Neural cell (in vitro differentiated cells): ENCODE measurements at regions not wholly inside any gene's neighbourhood (a gene's known extent, or its start where the extent isn't known, plus 50 kb on each side); places are given as distances from the start of the nearest gene placed in this dataset.

Experiments
- H2AFZ ChIP-seq: fragments of 200-600, 300-800 bp; sonication (generic), shearing (Covaris generic); 2 replicates; pipeline ENCODE4 v1.6.0; 2014; ENCODE audit warnings: low read depth, mild to moderate bottlenecking, antibody characterized with exemption, low read length, moderate library complexity
- H3F3A ChIP-seq: fragments of 200-600 bp; shearing (Covaris generic); 2 replicates; pipeline ENCODE4 v1.6.1; 2016; ENCODE audit warnings: mild to moderate bottlenecking, moderate library complexity, mixed read lengths, antibody characterized with exemption, low read length; ENCODE audit not compliant: insufficient read depth, poor library complexity, severe bottlenecking
- H3K27ac ChIP-seq: fragments of 200-600, 300-800 bp; sonication (generic), shearing (Covaris generic); 2 replicates; pipeline ENCODE4 v1.5.1; 2014; ENCODE audit warnings: mild to moderate bottlenecking, low read length, moderate library complexity
- H3K27me3 ChIP-seq: fragments of 300-800, 200-600 bp; sonication (generic), shearing (Covaris generic); 2 replicates; pipeline ENCODE4 v1.6.0; 2014; ENCODE audit warnings: mild to moderate bottlenecking, low read depth, low read length, moderate library complexity; ENCODE audit not compliant: insufficient read depth
- H3K36me3 ChIP-seq: fragments of 300-800, 200-600 bp; sonication (generic), shearing (Covaris generic); 2 replicates; pipeline ENCODE4 v1.5.1; 2014; ENCODE audit warnings: mild to moderate bottlenecking, antibody characterized with exemption, low read length, moderate library complexity; ENCODE audit not compliant: insufficient read depth
- H3K4me2 ChIP-seq: fragments of 300-800, 200-600 bp; sonication (generic), shearing (Covaris generic); 2 replicates; pipeline ENCODE4 v1.6.0; 2014; ENCODE audit warnings: mild to moderate bottlenecking, low read length
- H3K4me3 ChIP-seq: fragments of 300-800, 200-600 bp; sonication (generic), shearing (Covaris generic); 2 replicates; pipeline ENCODE4 v1.5.1; 2014; ENCODE audit warnings: mild to moderate bottlenecking, low read length, moderate library complexity
- H3K79me2 ChIP-seq: fragments of 200-600 bp; shearing (Covaris generic); replicated peaks from 2 replicates; pipeline ENCODE4 v1.6.0; 2014; ENCODE audit warnings: mild to moderate bottlenecking, low read length, moderate library complexity; ENCODE audit not compliant: insufficient read depth
- H3K9ac ChIP-seq: fragments of 300-800, 200-600 bp; sonication (generic), shearing (Covaris generic); 2 replicates; pipeline ENCODE4 v1.6.1; 2016; ENCODE audit warnings: mild to moderate bottlenecking, low read length, mixed read lengths
- H3K9me2 ChIP-seq: fragments of 200-600 bp; shearing (Covaris generic); 2 replicates; pipeline ENCODE4 v1.6.1; 2016; ENCODE audit warnings: mild to moderate bottlenecking, low read length, mixed read lengths; ENCODE audit not compliant: insufficient read depth
- H3K9me3 ChIP-seq: fragments of 200-600, 300-800 bp; sonication (generic), shearing (Covaris generic); 2 replicates; pipeline ENCODE4 v1.6.1; 2016; ENCODE audit warnings: mild to moderate bottlenecking, mixed run types, low read length, moderate library complexity, mixed read lengths
- H4K20me1 ChIP-seq: fragments of 200-600 bp; shearing (Covaris generic); 2 replicates; pipeline ENCODE4 v1.6.1; 2016; ENCODE audit warnings: mild to moderate bottlenecking, mixed run types; ENCODE audit not compliant: insufficient read depth
- EP300 ChIP-seq: fragments of 450-650 bp; conservative IDR thresholded peaks from 2 replicates; pipeline ENCODE4 v1.6.1; 2014; ENCODE audit warnings: antibody characterized with exemption, mild to moderate bottlenecking, moderate library complexity; ENCODE audit not compliant: poor library complexity, severe bottlenecking
- EZH2 ChIP-seq: fragments of 200-600, 300-800 bp; shearing (Covaris generic), sonication (generic); IDR thresholded peaks from 2 replicates; pipeline ENCODE4 v1.6.1; 2014; ENCODE audit warnings: antibody characterized with exemption, low read length, borderline replicate concordance, mild to moderate bottlenecking; ENCODE audit not compliant: insufficient read depth, poor library complexity, severe bottlenecking
- MXI1 ChIP-seq: fragments of 450-650 bp; conservative IDR thresholded peaks from 2 replicates; pipeline ENCODE4 v1.6.1; 2014; ENCODE audit warnings: antibody characterized with exemption, mild to moderate bottlenecking; ENCODE audit not compliant: poor library complexity, severe bottlenecking
- POLR2AphosphoS5 ChIP-seq: IDR thresholded peaks from 2 replicates; pipeline ENCODE4 v1.6.1; 2012
- RAD21 ChIP-seq: fragments of 450-650 bp; conservative IDR thresholded peaks from 2 replicates; pipeline ENCODE4 v1.6.1; 2014; ENCODE audit warnings: antibody characterized with exemption, mild to moderate bottlenecking, moderate library complexity
- SMC3 ChIP-seq: fragments of 450-650 bp; conservative IDR thresholded peaks from 2 replicates; pipeline ENCODE4 v1.6.1; 2014; ENCODE audit warnings: antibody characterized with exemption, mild to moderate bottlenecking, moderate library complexity; ENCODE audit not compliant: poor library complexity
- TAF1 ChIP-seq: IDR thresholded peaks from 2 replicates; pipeline ENCODE4 v1.6.1; 2012; ENCODE audit warnings: low read depth
- TF ChIP-seq, protein P1 (sequence below): fragments of 450-650 bp; IDR thresholded peaks from 2 replicates; pipeline ENCODE4 v1.5.1; 2014; ENCODE audit warnings: antibody characterized with exemption, mild to moderate bottlenecking, moderate library complexity; ENCODE audit not compliant: poor library complexity, severe bottlenecking
- TF ChIP-seq, protein P2 (sequence below): IDR thresholded peaks from 2 replicates; pipeline ENCODE4 v1.6.1; 2012; ENCODE audit warnings: borderline replicate concordance

DNA sequence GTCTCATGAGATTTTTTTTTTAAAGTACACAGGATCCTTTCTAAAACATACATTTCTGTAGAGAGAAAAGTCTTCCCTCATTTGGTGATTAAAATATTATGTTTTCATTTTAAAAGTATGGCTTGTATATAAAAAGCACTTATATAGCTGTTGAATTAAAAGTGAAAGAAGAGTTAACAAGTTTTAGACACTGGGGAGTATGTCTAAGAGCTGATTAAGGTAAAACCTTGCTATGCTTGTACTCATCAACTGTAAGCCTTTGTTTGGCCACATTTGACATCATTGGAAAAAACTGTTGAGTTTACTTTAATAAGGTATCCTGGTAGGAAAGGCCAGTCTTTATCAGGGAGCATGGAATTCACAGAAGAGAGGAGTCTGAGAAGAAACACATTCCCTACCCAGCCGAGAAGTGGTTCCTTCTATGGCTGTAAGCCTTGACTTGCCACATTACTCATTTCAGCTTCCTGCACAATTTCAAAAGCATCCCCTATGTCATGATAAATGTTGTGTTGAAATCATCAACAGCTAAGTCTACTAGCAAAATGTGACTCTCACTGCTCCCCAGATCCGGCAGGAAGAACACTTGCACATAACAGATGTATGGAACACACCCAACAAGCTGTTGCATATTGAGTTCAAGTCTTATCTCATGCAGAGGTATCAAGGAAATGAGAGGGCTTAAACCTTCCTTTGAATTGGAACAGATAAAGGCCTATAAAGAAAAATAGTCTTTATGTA lies 171.8 kb upstream of the CDK1 start:
- Histone ChIP-seq H3K4me3 (peak overlapping the region; percentile 37), H3K9ac (peak overlapping the region; percentile 14), H3F3A (peaks cover 7% of the 10 kb centered on the region), H3K4me2 (peak overlapping the region; percentile 12), H3K9me3 (no peaks in the 10 kb centered on the region), H3K9me2 (no peaks in the 10 kb centered on the region), H3K27ac (peak overlapping the region; percentile 71), H3K36me3 (no peaks in the 10 kb centered on the region), H4K20me1 (no peaks in the 10 kb centered on the region), H2AFZ (no peak overlapping the region), H3K27me3 (no peaks in the 10 kb centered on the region), H3K79me2 (no peaks in the 10 kb centered on the region)
- TF ChIP-seq MXI1, result no peak
- TF ChIP-seq, protein P1, sequence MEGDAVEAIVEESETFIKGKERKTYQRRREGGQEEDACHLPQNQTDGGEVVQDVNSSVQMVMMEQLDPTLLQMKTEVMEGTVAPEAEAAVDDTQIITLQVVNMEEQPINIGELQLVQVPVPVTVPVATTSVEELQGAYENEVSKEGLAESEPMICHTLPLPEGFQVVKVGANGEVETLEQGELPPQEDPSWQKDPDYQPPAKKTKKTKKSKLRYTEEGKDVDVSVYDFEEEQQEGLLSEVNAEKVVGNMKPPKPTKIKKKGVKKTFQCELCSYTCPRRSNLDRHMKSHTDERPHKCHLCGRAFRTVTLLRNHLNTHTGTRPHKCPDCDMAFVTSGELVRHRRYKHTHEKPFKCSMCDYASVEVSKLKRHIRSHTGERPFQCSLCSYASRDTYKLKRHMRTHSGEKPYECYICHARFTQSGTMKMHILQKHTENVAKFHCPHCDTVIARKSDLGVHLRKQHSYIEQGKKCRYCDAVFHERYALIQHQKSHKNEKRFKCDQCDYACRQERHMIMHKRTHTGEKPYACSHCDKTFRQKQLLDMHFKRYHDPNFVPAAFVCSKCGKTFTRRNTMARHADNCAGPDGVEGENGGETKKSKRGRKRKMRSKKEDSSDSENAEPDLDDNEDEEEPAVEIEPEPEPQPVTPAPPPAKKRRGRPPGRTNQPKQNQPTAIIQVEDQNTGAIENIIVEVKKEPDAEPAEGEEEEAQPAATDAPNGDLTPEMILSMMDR, result no peak
- no peak for TF ChIP-seq SMC3
- no peak for TF ChIP-seq EP300
- TF ChIP-seq EZH2, result no peak
- TF ChIP-seq RAD21, result no peak
- TF ChIP-seq, protein P2, sequence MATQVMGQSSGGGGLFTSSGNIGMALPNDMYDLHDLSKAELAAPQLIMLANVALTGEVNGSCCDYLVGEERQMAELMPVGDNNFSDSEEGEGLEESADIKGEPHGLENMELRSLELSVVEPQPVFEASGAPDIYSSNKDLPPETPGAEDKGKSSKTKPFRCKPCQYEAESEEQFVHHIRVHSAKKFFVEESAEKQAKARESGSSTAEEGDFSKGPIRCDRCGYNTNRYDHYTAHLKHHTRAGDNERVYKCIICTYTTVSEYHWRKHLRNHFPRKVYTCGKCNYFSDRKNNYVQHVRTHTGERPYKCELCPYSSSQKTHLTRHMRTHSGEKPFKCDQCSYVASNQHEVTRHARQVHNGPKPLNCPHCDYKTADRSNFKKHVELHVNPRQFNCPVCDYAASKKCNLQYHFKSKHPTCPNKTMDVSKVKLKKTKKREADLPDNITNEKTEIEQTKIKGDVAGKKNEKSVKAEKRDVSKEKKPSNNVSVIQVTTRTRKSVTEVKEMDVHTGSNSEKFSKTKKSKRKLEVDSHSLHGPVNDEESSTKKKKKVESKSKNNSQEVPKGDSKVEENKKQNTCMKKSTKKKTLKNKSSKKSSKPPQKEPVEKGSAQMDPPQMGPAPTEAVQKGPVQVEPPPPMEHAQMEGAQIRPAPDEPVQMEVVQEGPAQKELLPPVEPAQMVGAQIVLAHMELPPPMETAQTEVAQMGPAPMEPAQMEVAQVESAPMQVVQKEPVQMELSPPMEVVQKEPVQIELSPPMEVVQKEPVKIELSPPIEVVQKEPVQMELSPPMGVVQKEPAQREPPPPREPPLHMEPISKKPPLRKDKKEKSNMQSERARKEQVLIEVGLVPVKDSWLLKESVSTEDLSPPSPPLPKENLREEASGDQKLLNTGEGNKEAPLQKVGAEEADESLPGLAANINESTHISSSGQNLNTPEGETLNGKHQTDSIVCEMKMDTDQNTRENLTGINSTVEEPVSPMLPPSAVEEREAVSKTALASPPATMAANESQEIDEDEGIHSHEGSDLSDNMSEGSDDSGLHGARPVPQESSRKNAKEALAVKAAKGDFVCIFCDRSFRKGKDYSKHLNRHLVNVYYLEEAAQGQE, result no peak
- TF ChIP-seq POLR2AphosphoS5, result no peak
- TF ChIP-seq TAF1, result no peak

DNA sequence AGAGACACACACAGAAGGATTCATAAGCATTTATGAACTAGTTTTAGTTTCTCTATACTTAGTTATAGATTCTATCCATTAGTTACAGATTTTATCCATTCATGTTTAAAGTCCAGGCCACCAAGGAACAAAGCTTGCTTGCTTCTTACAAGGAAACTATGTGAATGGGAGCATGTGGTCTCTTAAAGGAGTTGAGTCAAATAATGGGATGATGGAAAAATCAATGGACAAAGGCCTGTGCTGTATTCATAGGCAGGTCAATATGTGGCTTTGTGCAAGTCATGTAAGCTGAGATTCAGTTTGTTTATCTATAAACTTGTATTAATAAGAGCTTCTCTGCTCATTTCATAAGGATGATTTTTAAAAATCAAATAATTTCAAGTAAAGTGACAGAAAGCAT lies 172.8 kb upstream of the CDK1 start:
- H2AFZ ChIP-seq, result no peak overlapping the region
- no peak overlapping the region for H3K9ac ChIP-seq
- H3K4me2 ChIP-seq, result no peak overlapping the region
- TF ChIP-seq, protein P1, result no peak
- no peak for TF ChIP-seq EP300
- TF ChIP-seq EZH2, result no peak
- TF ChIP-seq, protein P2, result no peak
- TF ChIP-seq SMC3, result no peak
- TF ChIP-seq TAF1, result no peak
- no peak for TF ChIP-seq POLR2AphosphoS5
- peak overlapping the region; percentile 86 for H3K27ac ChIP-seq
- H3K79me2 ChIP-seq, result no peaks in the 10 kb centered on the region
- no peaks in the 10 kb centered on the region for H3K9me3 ChIP-seq
- no peaks in the 10 kb centered on the region for H3K36me3 ChIP-seq
- no peaks in the 10 kb centered on the region for H3K27me3 ChIP-seq
- H4K20me1 ChIP-seq, result no peaks in the 10 kb centered on the region
- no peak overlapping the region for H3K4me3 ChIP-seq
- no peaks in the 10 kb centered on the region for H3K9me2 ChIP-seq
- peaks cover 7% of the 10 kb centered on the region for H3F3A ChIP-seq
